NCI-H1092 (cell line): ENCODE measurements at regions not wholly inside any gene's neighbourhood (a gene's known extent, or its start where the extent isn't known, plus 50 kb on each side); places are given as distances from the start of the nearest gene placed in this dataset.

ENCODE experiments used
- DNase-seq: peaks from one replicate; lab custom pipeline; 2025; lab: John Stamatoyannopoulos, UW

DNA sequence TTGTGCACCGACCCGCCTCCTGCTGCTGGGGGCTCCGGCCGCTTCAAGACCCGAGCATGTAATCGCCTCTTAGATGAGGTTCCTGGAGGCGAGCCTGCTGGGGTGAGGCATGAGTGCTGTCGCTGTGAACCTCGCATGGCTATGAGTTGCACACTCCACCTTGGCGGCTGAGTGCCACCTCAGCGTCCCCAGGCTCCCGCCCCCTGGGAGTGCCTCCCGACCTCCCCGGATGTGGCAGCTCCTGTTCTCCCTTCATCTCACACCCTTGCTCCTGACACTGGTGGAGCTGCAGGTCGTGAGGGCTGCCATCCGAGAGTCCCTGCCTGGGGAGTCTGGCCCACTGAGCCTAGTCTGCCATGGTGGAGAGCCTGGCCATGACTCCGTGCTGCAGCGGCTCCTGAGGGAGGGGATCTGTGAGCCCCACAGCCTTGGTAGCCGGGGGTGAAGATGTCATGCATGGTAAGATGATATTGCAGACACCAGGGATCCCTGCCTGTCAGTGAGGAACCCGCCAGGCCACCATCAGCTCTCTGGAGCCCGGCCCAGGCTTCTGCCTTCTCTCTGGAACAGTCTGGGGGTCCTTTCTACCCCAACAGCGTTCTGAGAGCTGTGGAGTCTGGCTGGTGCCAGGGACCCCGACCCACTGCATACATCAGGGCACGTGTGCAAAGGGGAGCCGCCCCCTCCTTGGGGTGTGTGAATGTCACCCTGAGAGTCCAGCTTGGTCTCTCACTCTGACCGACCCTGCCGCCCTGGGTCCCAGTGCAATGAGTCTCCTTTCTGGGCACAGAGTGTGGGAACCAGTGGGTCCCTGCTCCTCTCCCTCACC is 61.6 kb upstream of the HS6ST1 start:
- DNase-seq, result no peak

DNA sequence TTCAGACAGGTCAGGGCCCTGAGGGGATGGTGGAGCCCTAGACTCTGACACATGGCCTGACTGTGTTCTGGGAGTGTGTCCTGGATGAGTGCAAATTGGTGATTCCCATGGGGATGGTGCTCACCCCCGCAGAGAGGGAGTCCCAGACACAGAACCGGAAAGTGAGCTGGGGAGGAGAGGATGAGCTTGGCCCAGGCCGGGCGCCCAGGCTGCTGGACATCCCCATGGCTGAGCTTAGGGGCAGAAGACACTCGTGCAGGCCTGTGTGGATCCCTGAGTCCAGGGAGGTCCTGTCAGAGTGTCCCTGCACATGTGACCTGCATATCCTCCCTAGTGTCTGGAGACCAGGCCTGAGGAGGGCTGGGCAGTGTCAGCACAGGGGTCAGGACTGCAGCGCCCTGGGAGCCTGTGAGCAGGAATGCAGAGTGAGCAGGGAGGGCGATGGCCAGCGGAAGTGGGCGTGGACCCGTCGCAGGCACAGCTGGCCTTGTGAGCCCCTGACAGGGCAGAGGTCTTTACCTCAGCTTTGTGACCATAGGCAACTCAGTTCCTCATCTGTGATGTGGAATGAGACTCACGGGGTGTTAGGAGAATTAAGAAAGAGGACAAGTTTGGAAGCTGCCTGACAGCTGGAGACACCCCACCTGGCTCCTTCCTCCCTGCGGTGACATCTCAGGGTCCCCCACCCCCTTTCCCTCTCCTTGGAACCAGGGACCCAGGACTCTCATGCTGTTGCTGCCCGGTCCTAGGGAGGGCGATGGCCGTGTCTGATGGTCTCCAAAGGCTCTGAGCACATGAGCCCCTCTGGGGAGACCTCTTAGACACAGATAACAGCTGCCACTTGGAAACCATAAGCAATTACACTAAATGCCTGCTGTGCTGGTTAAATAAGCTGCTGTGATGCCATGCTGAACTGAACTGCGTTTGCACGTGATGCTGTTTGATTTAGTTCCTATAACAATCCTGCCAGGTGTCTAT is 62.6 kb upstream of the HS6ST1 start:
- peak; percentile 44 for DNase-seq

DNA sequence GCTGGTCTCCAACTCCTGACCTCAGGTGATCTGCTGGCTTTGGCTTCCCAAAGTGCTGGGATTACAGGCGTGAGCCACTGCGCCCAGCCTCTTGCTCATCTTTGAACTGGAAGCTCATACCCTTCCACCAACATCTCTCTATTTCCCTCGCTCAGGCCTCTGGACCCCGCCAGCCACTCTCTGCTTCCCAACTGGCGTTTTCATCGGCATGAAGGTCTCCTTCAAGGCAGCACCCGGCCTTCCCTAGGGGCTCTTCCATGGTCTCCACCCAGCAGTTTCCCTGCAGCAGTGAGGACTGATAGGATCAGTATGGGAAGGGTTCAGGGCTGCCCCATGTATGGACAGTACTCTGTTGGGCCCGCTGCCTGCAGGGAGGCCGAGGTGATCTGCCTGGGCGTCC is 65.8 kb upstream of the HS6ST1 start:
- no peak for DNase-seq

DNA sequence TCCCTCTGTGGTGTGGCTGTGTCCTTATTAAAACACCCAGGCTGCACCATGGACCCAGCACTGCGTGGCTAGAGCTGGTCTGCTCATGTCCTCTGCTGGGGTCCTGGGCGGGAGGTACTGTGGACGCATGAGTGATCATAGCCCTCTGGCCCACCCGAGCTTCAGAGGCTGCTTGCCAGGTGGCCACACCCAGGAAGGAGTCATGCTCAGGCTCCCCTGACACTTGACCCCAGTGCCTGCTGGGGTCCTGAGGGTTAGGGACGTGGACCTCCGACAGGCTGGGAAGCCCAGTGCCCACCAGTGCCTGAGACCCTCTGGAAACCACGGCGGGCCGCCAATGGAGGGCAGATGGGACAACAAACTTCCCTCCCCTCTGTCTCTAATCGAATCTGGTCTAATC is 66.3 kb upstream of the HS6ST1 start:
- DNase-seq, result no peak

DNA sequence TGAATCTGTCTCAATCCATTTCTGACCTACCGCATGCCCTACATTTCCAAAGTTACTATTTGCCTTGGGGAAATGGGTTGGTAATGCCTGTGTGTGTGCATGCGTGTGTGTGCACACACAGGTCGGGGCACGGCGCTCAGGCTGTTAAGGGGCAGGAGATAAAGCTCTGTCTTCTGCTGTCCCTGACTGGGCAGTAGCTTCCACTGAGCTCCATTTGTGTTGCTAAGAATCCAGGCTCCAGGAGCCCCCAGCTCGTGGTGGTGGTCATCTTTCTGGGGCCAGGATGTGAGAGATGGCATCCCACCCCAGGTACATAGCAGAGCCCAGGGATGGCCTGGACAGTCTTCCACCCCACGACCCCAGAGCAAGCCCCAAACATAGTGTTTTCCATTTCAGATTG is 66.7 kb upstream of the HS6ST1 start:
- DNase-seq, result no peak

DNA sequence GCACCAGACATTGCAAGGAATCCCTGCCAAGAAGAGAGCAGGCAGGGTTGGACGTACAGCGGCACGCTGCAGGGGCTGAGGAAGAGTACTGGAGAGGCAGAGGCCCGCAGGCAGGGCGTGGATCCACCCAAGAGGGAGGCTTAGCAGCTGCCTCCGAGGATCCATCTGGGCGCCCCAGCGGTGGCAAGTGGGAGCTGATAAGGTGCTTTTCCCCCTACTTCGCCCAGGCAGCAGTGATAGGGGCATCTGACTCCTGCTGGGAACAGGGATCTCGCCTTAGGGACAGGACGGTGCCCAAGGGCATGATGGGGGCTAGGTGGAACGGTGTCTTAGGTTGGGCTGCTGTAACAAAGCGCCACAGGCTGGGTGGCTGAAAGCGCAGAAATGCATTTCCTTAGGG is 67.4 kb upstream of the HS6ST1 start:
- DNase-seq, result no peak

DNA sequence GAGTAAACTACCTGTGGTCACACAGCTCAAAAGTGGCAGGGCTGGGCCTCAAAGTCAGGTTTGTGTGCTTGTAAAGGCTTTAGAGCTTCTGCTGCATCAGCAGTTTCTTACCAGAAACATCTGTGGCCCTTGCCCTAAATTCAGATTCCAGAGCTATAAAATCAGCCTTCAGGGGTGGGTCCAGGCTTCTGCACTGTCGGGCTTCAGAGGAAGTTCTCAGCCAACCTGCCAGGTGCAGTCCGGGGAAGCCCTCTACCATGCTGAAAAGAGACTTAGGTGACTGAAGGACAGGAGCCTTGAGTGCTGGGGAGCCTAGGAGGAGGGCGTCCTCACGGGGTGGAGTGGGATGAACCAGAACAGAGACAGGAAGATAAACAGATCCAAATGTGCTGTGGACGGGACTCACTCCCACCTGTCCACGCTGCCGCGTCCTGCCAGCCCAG is 69.9 kb upstream of the HS6ST1 start:
- DNase-seq, result no peak

DNA sequence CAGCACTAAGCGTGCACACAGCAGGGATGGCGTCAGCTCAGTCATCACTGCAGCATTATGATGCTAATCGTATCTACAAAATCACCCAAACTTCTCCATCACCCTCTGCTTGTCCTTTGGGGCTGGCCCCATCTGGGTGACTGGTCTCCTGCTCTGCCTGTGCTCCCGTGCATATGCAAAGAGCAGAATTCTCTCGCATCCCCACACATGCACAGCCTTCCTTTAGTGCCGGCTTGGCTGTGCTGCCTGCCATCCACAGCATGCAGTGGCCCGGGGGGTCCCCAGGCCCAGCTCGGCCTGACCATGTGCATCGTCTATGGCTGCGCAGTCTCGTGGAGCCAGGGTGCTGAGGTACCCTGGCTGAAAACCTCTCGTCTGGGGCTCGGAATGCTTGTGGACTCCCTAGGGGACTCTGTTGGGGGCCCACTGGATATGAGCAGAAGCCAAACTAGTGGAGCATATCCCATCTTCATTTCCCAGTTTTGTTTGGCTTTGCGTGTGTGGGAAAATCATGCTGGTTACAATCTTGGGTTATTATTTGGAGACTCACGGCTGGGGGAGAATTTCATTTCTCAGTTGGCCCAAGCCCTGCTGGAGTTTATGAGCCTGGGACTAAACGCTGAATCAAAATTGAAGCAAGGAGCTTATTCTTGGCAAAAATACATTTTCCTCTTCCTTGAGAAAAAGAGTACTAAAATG is 70.9 kb upstream of the HS6ST1 start:
- DNase-seq, result no peak

DNA sequence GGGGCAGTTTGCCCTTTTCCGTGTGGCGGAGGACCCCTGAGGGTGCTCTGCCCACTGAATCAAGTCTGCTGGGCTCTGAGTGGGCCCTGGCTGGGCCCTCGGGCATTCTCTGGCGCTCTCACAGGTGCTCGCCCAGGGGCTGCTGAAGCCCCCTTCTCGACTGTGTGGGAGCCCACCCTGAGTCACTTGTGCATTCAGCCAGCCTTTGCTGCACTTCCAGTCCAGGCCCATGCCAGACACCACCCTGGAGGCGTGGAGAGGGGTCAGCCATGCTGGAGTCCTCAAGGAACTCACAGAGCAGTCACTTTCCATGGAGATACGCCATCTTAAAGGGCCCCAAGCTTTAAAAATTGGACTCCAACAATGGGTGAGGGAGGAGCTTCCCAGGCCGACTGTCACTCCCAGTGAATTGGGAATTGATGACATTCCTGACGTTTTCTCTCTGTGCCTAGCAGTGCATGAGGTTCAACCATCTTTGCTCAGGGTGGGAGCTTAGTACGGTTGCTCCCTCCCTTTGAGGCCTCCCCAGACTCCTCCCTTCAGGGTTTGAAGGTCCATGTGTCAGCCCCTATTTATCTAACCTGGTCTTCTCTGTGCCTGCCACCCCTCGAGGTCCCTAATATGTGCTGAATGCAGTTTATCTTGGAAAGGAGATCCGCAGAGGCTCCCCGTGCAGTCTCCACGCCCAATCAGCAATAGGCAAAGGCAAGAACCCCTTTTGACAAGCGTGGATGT is 71.8 kb upstream of the HS6ST1 start:
- no peak for DNase-seq

DNA sequence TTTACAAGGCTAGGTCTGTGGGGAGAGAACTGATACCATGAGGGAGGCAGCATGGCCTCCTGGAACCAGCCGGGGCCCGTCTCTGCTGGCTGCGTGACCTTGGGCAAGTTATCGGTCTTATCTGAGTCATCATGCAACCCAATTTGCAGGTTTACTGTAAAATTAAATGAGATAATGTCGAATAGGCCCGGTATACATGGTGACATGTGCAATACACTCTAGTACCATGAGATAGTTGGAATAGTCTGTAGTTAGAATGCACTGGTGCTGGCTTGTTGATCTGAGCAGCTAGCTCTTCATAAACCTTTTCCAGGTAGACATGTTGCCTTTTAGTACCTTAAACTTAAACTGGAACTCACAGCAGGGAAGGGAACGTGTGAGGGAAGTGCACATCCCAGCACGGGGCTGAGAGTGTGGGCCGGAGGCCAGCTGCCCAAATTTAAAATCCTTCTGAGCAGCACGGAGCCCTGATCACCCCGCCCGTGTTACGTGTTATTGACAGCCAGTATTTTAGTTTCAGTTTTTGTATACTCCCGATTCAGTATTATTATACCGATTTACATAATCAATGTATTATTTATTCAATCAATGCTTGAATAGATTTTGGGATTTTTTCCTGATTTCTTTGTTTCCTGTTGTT is 72.4 kb upstream of the HS6ST1 start:
- no peak for DNase-seq

DNA sequence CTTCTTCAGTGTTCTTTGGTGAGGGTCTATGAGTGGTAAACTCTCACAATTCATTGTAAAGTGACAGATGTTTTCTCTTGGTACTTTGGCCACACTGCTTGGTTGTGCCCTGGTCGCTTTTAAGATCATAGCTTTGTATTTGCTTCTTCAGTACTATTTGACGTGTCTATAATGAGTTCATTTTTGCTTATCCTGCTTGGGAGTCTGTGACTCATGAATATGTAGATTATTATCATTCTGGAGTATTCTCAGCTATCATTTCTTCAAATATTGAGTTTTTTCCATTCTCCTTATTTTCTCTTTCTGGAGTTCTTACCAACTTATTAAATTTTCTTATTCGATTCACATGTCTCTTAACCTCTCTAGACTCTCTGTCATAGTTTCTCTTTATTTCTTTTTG is 73.0 kb upstream of the HS6ST1 start:
- DNase-seq, result no peak

DNA sequence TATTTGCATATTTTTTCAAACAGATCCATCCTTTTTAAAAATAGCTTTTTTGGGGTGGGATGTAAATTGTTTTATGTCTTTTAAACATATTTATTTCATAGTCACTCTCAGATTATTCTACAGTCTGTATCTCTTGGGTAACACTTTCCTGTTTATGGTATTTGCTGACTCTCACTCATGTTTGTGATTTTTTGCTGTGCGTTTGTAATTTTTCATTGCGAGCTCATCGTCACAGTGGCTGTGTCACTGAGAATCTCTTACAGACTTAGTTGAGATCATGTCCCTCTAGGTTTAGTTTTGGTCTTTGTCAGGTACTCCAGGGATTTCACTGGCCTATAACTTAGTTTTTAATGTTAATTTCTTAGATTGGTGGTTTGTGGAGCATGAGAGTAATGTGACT is 73.5 kb upstream of the HS6ST1 start:
- DNase-seq, result no peak

DNA sequence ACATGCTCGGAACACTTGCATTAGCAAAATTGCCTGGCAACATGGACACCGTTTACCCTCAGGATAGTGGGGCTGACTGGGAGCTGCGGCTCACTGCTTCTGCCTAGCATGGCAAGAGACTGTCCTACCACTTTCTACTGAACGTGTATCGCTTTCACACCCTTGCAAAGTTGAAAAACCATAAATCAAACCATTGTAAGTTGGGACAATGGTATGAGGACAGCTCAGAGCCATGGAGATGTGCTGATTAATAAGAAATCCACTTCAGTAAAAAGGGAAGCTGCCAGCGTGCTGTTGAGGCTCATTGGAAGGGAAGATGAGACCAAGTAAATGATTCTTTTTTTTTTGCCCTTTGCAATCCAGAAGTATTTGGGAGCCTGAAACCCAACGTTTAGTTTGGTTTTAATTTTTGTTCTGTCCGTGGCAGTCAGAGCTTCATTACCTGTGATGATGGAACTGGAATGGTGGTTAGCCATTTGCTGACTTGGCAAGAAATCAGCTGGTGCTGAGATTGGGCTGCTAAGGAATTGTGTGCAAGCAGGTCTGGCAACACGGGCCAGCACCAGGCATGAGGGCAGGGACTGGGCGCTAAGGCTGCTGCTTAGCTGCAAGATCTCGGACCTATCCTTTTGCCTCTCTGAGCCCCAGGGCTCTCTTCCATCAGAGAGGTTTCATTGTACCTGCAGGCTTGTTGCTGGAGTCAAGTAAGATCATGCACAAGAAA is 75.5 kb upstream of the HS6ST1 start:
- DNase-seq, result no peak

DNA sequence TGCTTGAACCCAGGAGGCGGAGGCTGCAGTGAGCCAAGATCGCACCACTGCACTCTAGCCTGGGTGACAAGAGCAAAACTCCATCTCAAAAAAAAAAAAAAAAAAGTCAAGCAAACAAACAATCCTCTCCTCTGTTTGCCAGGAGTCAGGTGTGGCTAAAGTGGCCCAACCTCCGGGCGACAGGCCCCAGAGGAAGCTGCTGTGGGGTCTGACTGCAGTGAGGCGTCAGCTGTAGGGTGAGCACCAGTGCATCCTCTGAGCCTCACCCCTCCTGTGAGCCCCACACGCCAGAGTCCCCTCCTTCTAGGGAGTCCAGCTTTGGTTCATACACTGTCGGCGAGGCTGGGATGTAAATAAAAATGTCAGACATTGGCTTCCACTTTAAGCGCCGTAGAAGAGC is 76.5 kb upstream of the HS6ST1 start:
- no peak for DNase-seq

DNA sequence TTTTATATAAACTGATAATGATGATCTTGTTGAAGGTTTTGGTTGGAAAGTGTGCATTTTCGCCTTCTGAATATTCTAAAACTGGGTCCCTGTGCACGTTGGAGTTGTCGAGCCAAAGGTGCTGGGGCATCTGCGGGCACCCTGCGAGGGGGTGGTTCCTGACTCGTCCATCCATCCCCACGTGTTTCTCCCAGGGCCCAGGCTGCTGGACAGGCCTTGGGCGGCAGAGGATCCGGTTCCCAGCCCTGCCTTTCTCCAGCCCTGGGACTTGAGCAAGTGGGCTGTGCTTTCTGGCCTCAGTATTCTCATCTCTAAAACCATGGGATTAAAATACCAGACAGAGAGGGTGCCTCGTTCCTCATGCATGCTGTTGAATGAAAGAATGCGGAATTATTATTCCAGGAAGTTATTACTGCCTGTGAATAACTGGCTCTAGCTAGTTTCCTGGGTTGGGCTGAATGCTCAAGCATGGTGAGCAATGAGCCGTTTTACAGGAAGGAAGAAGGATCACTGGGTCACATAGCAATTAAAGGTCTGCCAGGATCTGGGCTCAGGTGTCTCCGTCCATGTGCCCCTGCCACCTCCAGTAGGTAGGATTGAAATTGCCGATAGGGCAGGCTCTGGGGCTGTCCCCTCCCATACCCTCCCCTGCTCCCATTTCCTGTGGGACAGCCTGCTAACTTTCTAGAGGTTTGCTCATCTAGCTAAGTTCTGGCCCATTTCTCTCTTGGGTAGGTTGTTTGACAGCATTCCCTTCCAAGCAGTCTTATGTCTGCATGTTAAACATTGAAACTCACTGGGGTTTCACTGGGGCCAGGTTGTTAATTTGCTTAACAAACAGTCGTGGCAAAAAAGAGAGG is 77.2 kb upstream of the HS6ST1 start:
- DNase-seq, result no peak

DNA sequence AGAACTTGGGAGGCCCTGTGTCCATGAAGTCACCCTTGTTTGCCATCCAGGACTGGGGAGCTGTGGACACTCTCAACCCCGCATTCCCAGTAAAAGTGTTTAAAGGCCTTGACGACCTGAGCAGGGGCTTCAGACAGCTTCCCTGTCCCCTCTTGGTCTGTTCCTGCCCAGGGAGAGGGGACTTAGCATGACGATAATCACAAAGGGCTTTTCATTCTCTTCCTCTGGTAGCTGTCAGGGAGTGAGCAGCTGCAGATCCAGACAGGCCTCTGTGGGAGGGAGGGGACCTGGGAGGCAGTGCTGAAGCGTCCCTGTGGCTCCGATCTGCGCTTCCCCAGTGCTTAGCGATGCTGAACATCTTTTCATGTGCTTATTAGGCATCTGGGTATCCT is 77.8 kb upstream of the HS6ST1 start:
- no peak for DNase-seq

DNA sequence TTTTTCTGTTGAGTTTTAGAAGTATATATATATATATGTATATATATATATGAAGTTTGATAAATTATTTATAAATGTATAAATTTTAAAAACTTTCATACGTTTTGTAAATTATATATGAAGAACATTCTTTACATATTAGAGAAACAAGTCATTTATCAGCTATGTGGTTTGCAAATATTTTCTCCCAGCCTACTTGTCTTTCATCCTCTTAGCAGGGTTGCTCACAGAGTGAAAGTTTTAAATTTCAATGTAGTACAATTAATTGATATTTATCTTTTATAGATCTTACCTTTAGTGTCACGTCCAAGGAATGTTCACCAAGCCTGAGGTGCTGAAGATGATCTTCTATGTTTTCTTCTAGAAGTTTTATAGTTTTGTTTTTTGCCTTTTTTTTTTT is 78.3 kb upstream of the HS6ST1 start:
- DNase-seq, result no peak

DNA sequence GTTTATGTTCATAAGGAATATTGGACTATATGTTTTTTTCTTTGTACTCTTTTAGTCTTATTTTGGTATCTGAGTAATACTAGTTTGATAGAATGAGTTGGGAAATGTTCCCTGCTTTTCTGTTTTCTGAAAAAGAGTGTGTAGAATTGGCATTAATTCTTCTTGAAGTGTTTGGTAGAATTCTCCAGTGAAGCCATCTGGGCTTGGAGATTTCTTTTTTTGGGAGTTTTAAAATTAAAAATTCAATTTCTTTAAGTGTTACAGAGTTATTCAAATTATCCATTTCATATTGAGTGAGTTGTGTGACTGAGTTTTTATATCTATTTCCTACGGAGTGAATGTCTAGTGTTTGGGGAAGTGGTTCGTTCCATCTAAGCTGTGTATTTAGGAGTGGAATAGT is 80.6 kb upstream of the HS6ST1 start:
- DNase-seq, result no peak

DNA sequence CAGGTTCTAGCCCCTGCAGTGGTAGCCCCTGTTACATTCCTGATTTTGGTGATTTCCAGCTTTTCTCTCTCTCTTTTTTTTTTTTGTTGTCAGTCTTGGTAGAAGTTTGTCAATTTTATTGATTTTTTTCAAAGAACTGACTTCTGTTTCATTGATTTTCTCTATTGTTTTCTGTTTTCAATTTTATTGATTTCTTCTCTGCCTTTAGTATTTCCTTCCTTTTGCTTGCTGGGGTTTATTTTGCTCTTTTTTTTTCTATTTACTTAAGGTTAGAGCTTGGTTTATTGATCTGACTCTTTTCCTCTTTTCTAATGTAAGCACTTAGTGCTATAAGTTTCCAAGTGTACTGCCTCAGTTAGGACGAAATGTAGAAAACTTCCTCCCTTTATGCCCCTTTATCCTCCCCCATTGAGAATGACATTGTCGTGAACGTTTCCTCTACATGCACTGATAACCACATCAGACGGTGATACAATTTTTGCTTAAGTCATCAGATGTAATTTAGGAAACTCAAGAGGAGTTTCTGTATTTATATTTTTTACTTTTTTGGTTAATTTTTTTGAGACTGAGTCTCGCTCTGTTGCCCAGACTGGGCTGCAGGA is 81.1 kb upstream of the HS6ST1 start:
- no peak for DNase-seq
